Liver (tissue), 8 donors: ENCODE measurements at regions not wholly inside any gene's neighbourhood (a gene's known extent, or its start where the extent isn't known, plus 50 kb on each side); places are given as distances from the start of the nearest gene placed in this dataset.

ENCODE experiments used
- DNase-seq: peaks from one replicate; pipeline ENCODE4 v3.0.0-alpha.2; 2017; ENCODE audit warnings: low spot score
- H3K27ac ChIP-seq, 2 donors: one replicate each; pipeline ENCODE4 v1.7.0; 2013; ENCODE audit warnings: inconsistent platforms in 2 of 2, low read length in 2 of 2, control low read depth in 1 of 2, low read depth in 1 of 2, mild to moderate bottlenecking in 1 of 2
- H3K27me3 ChIP-seq, 4 donors: one replicate each; pipeline versions ENCODE4 v1.6.1 to v1.7.0; 2013; ENCODE audit warnings: low read length in 3 of 4, inconsistent platforms in 1 of 4, mild to moderate bottlenecking in 1 of 4, moderate library complexity in 1 of 4; ENCODE audit not compliant: control insufficient read depth in 4 of 4, insufficient read depth in 4 of 4
- H3K36me3 ChIP-seq, 4 donors: one replicate each; pipeline versions ENCODE4 v1.6.1 to v1.7.0; 2013; ENCODE audit warnings: low read length in 3 of 4, mild to moderate bottlenecking in 3 of 4, low read depth in 1 of 4, moderate library complexity in 1 of 4; ENCODE audit not compliant: control insufficient read depth in 4 of 4, insufficient read depth in 3 of 4
- H3K4me1 ChIP-seq, 4 donors: one replicate each; pipeline versions ENCODE4 v1.6.1 to v1.7.0; 2013; ENCODE audit warnings: low read length in 3 of 4, mild to moderate bottlenecking in 3 of 4, moderate library complexity in 1 of 4; ENCODE audit not compliant: control insufficient read depth in 4 of 4, insufficient read depth in 4 of 4
- H3K4me3 ChIP-seq, 3 donors: one replicate each; pipeline versions ENCODE4 v1.6.1 to v1.7.0; 2013; ENCODE audit warnings: low read length in 3 of 3, control low read depth in 1 of 3, low read depth in 1 of 3, mild to moderate bottlenecking in 1 of 3
- H3K9ac ChIP-seq, 2 donors: one replicate each; pipeline ENCODE4 v1.7.0; 2013; ENCODE audit warnings: low read length in 2 of 2, mild to moderate bottlenecking in 2 of 2, moderate library complexity in 2 of 2, control low read depth in 1 of 2, low read depth in 1 of 2
- H3K9me3 ChIP-seq, 4 donors: one replicate each; pipeline versions ENCODE4 v1.6.1 to v1.7.0; 2013; ENCODE audit warnings: low read length in 3 of 4; ENCODE audit not compliant: control insufficient read depth in 4 of 4
- EGR1 ChIP-seq, 2 donors: IDR thresholded peaks; 2 replicates each; pipeline ENCODE4 v1.6.1; 2016 to 2018; ENCODE audit warnings: antibody characterized with exemption in 2 of 2, low read depth in 2 of 2
- FOXA2 ChIP-seq: IDR thresholded peaks from 2 replicates; pipeline ENCODE4 v1.6.1; 2016; ENCODE audit warnings: antibody characterized with exemption
- GABPA ChIP-seq, 2 donors: IDR thresholded peaks in 1 of 2; conservative IDR thresholded peaks in 1 of 2; 2 replicates each; pipeline ENCODE4 v1.6.1; 2016; ENCODE audit warnings: antibody characterized with exemption in 2 of 2, mild to moderate bottlenecking in 1 of 2, moderate library complexity in 1 of 2
- HNF4A ChIP-seq, 2 donors: conservative IDR thresholded peaks; 2 replicates each; pipeline ENCODE4 v1.6.1; 2016; ENCODE audit warnings: antibody characterized with exemption in 2 of 2, mild to moderate bottlenecking in 2 of 2
- HNF4G ChIP-seq: IDR thresholded peaks from 2 replicates; pipeline ENCODE4 v1.6.1; 2016; ENCODE audit warnings: antibody characterized with exemption
- NR2F2 ChIP-seq: IDR thresholded peaks from 2 replicates; pipeline ENCODE4 v1.6.1; 2016; ENCODE audit warnings: antibody characterized with exemption
- RAD21 ChIP-seq, 2 donors: IDR thresholded peaks; 2 replicates each; pipeline ENCODE4 v1.6.1; 2016; ENCODE audit warnings: antibody characterized with exemption in 2 of 2, mild to moderate bottlenecking in 2 of 2
- RXRA ChIP-seq, 2 donors: IDR thresholded peaks; 2 replicates each; pipeline ENCODE4 v1.6.1; 2017 to 2018; ENCODE audit warnings: antibody characterized with exemption in 2 of 2, mild to moderate bottlenecking in 1 of 2
- SP1 ChIP-seq: IDR thresholded peaks from 2 replicates; pipeline ENCODE4 v1.6.1; 2018; ENCODE audit warnings: antibody characterized with exemption, mild to moderate bottlenecking
- TAF1 ChIP-seq: conservative IDR thresholded peaks from 2 replicates; pipeline ENCODE4 v1.6.1; 2016; ENCODE audit warnings: antibody characterized with exemption, mild to moderate bottlenecking
- YY1 ChIP-seq: IDR thresholded peaks from 2 replicates; pipeline ENCODE4 v1.6.1; 2016; ENCODE audit warnings: antibody characterized with exemption, mild to moderate bottlenecking
- WGBS: extraction: QIAGEN DNeasy Blood & Tissue Kit; methylation state at CpG from one replicate; pipeline ENCODE4 v1.1.7; 2013; 5-methylcytosine and 5-hydroxymethylcytosine counted together
- TF ChIP-seq, protein P1 (sequence below): IDR thresholded peaks from 2 replicates; pipeline ENCODE4 v1.6.1; 2016; ENCODE audit warnings: antibody characterized with exemption
- TF ChIP-seq, protein P2 (sequence below): fragments of 150-350 bp; IDR thresholded peaks from 2 replicates; pipeline ENCODE4 v1.5.1; 2017; ENCODE audit warnings: improper control_type of control experiment, low read depth, low read length; ENCODE audit not compliant: missing input control
- TF ChIP-seq, protein P3 (sequence below): IDR thresholded peaks from 2 replicates; pipeline ENCODE4 v1.6.1; 2016; ENCODE audit warnings: antibody characterized with exemption
- donor health status: healthy.
- donor health status: healthy.
- donor health status: healthy.
- donor health status: healthy.
- donor health status: healthy.

DNA sequence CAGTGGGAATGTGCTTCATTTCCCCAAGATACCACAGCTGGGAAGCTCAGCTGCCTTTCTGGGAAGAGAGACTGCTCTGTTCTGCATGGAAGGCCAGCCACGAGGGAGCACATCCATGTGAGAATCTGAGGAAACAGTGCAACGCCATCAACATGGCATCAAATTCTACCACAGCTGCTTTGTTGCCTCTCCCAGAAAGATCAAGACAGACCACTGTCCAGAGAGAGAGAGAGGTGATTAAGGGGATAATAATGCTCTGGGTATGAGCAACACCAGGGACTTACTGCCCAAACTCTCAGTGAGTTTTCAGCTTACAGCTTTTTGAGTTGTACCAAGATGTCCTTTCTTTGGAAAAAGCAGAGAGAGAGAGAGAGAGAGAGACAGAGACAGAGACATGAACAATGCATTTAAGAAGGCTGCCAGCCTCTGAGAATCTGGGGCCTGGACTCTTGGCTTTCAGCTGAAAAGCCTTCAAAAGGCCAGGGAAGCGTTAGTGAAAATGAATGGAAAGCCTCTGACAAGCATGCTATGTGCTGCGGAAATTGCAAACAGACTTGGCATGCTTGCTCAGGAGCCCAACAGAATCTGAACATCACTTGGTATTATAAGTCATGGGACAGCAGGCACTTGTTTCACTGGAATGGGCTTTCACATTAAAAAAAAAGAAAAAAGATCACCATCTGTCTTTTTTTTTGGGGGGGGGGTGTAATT lies 223.1 kb downstream of the MAP2K6 start:
- no peak for DNase-seq
- WGBS: 83% methylated on average over 4 of the region's 4 CpGs
- no peak overlapping the region for H3K4me3 ChIP-seq
- H3K9me3 ChIP-seq: no peaks in the 10 kb centered on the region
- H3K27ac ChIP-seq: no peak overlapping the region
- no peak overlapping the region for H3K9ac ChIP-seq
- H3K4me1 ChIP-seq: no peaks in the 10 kb centered on the region
- H3K27me3 ChIP-seq: no peaks in the 10 kb centered on the region
- no peaks in the 10 kb centered on the region for H3K36me3 ChIP-seq
- TF ChIP-seq NR2F2: no peak
- TF ChIP-seq RAD21 (IDR thresholded peaks at IDR 0.05): no peak
- no peak for TF ChIP-seq HNF4A (conservative IDR thresholded peaks at IDR 0.05)
- no peak for TF ChIP-seq SP1
- no peak for TF ChIP-seq FOXA2

DNA sequence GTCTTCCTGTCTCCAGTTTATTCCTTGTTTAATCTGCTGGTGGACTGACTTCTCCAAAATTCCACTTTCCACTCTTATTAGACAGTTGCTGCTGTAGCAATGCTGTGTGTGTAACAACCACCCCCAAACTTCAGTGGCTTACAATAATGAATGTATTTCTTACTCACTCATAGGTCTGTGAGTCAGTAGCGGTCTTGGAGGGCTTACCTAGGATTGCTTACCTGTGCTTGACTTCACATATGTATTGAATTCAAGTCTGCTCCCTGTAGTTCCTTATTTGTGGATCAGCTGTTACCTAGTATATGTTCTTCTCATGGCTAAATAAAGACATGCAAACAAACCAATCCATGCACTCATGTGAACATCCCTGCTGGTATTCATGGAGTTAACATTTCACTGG lies 224.6 kb downstream of the MAP2K6 start:
- WGBS: 91% methylated on average over 1 of the region's 1 CpG

DNA sequence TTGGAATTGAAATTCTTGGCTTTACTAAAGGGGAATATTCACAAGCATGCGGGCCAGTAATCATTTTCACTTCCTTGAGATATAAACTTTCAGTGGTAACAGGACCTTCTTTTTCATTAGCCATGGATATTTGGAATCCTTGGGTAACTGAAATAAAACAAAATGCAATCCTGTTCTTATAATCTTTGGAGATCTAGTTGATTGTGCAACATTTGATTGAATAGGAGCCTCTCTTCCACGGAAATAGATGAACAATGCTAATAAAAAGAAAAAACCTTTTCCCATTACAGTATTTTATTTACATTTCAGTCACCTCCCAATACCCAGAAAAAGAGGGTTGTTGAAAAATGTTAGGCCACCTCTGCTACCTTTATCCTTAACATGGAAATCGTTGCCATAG lies 225.6 kb downstream of the MAP2K6 start:
- no peak for DNase-seq
- TF ChIP-seq EGR1 (IDR thresholded peaks at IDR 0.05; ENCODE audit: low read depth in 2 of 2): no peak
- TF ChIP-seq, protein P1, sequence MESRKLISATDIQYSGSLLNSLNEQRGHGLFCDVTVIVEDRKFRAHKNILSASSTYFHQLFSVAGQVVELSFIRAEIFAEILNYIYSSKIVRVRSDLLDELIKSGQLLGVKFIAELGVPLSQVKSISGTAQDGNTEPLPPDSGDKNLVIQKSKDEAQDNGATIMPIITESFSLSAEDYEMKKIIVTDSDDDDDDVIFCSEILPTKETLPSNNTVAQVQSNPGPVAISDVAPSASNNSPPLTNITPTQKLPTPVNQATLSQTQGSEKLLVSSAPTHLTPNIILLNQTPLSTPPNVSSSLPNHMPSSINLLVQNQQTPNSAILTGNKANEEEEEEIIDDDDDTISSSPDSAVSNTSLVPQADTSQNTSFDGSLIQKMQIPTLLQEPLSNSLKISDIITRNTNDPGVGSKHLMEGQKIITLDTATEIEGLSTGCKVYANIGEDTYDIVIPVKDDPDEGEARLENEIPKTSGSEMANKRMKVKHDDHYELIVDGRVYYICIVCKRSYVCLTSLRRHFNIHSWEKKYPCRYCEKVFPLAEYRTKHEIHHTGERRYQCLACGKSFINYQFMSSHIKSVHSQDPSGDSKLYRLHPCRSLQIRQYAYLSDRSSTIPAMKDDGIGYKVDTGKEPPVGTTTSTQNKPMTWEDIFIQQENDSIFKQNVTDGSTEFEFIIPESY: no peak
- TF ChIP-seq HNF4G: no peak
- TF ChIP-seq YY1: no peak
- TF ChIP-seq RXRA (IDR thresholded peaks at IDR 0.05): no peak
- TF ChIP-seq FOXA2: no peak
- TF ChIP-seq GABPA (IDR thresholded peaks at IDR 0.05 in 1 of 2, conservative IDR thresholded peaks at IDR 0.05 in 1 of 2): no peak
- no peak for TF ChIP-seq RAD21 (IDR thresholded peaks at IDR 0.05)
- TF ChIP-seq, protein P2, sequence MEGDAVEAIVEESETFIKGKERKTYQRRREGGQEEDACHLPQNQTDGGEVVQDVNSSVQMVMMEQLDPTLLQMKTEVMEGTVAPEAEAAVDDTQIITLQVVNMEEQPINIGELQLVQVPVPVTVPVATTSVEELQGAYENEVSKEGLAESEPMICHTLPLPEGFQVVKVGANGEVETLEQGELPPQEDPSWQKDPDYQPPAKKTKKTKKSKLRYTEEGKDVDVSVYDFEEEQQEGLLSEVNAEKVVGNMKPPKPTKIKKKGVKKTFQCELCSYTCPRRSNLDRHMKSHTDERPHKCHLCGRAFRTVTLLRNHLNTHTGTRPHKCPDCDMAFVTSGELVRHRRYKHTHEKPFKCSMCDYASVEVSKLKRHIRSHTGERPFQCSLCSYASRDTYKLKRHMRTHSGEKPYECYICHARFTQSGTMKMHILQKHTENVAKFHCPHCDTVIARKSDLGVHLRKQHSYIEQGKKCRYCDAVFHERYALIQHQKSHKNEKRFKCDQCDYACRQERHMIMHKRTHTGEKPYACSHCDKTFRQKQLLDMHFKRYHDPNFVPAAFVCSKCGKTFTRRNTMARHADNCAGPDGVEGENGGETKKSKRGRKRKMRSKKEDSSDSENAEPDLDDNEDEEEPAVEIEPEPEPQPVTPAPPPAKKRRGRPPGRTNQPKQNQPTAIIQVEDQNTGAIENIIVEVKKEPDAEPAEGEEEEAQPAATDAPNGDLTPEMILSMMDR: no peak
- H3K9ac ChIP-seq: no peak overlapping the region
- H3K27me3 ChIP-seq: no peaks in the 10 kb centered on the region
- WGBS: 71% methylated on average over 3 of the region's 3 CpGs
- no peak overlapping the region for H3K27ac ChIP-seq
- no peak overlapping the region for H3K4me3 ChIP-seq
- no peaks in the 10 kb centered on the region for H3K4me1 ChIP-seq
- no peaks in the 10 kb centered on the region for H3K9me3 ChIP-seq
- H3K36me3 ChIP-seq: no peaks in the 10 kb centered on the region

More for the DNA sequence above, 224.6 kb downstream of the MAP2K6 start:
- Histone ChIP-seq H3K27me3 (no peaks in the 10 kb centered on the region), H3K4me1 (no peaks in the 10 kb centered on the region), H3K9me3 (no peaks in the 10 kb centered on the region), H3K4me3 (no peak overlapping the region), H3K9ac (no peak overlapping the region), H3K27ac (no peak overlapping the region), H3K36me3 (no peaks in the 10 kb centered on the region)
- no peak for DNase-seq
- TF ChIP-seq, protein P3, sequence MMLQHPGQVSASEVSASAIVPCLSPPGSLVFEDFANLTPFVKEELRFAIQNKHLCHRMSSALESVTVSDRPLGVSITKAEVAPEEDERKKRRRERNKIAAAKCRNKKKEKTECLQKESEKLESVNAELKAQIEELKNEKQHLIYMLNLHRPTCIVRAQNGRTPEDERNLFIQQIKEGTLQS: no peak
- TF ChIP-seq RAD21 (IDR thresholded peaks at IDR 0.05): no peak
- no peak for TF ChIP-seq TAF1
